WI38 (cell line): ENCODE measurements at regions not wholly inside any gene's neighbourhood (a gene's known extent, or its start where the extent isn't known, plus 50 kb on each side); places are given as distances from the start of the nearest gene placed in this dataset.

ENCODE experiments used
- H3K4me3 ChIP-seq: 2 replicates; pipeline ENCODE4 v1.5.1; 2011; ENCODE audit warnings: low read depth, mild to moderate bottlenecking, control low read depth, low read length
- TF ChIP-seq, protein P1 (sequence below): IDR thresholded peaks from 2 replicates; pipeline ENCODE4 v1.5.1; 2012; ENCODE audit warnings: low read depth, mild to moderate bottlenecking, control low read depth, low read length

DNA sequence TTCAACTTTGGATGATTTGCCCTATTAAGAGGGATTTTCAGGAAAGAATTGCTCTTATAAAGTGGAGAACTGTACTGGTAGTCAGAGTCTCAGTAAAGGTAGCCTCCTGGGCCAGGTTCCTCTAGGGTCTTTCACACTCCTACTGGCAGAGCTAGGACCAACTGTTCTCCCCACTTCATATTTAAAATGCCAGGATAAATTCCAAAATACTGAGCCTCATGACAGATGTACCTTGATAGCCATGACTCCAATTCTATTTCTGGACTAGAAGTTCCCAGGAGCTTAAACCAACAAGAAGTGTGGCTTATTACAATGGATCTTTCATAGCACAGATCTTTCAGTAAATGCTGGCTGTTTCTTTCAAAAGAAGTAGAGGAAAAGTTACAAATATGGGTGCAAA lies 126.5 kb downstream of the C12orf75 start:
- TF ChIP-seq, protein P1, sequence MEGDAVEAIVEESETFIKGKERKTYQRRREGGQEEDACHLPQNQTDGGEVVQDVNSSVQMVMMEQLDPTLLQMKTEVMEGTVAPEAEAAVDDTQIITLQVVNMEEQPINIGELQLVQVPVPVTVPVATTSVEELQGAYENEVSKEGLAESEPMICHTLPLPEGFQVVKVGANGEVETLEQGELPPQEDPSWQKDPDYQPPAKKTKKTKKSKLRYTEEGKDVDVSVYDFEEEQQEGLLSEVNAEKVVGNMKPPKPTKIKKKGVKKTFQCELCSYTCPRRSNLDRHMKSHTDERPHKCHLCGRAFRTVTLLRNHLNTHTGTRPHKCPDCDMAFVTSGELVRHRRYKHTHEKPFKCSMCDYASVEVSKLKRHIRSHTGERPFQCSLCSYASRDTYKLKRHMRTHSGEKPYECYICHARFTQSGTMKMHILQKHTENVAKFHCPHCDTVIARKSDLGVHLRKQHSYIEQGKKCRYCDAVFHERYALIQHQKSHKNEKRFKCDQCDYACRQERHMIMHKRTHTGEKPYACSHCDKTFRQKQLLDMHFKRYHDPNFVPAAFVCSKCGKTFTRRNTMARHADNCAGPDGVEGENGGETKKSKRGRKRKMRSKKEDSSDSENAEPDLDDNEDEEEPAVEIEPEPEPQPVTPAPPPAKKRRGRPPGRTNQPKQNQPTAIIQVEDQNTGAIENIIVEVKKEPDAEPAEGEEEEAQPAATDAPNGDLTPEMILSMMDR = no peak
- H3K4me3 ChIP-seq = no peak overlapping the region

DNA sequence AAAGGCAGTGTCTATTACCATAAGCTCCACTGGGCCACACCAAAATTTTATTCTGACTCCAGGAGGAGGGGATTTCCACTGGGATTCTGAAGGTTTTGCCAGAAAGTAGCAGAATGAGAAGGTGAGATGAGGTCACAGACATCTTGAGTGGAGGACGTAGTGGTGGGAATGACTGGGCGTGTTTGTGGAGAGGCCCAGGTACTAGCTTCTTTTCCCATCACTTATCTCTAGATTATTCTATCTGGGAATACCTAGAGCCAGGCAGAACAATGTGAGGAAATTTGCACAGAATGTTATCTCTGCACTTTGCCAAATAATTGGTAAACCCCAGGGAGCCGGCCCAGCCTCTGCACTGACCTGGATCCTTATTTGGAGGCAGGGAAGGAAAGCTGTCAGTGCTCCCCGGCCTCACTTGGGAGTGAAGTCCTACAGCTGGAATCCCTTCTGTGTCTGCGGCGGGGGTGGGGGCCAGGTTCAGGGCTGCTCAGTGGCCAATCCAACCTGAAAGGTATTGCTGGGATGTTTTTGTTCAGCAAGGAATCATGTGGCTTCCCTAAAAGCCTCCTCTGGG lies 129.4 kb downstream of the C12orf75 start:
- H3K4me3 ChIP-seq = no peak overlapping the region
- TF ChIP-seq, protein P1 = no peak

DNA sequence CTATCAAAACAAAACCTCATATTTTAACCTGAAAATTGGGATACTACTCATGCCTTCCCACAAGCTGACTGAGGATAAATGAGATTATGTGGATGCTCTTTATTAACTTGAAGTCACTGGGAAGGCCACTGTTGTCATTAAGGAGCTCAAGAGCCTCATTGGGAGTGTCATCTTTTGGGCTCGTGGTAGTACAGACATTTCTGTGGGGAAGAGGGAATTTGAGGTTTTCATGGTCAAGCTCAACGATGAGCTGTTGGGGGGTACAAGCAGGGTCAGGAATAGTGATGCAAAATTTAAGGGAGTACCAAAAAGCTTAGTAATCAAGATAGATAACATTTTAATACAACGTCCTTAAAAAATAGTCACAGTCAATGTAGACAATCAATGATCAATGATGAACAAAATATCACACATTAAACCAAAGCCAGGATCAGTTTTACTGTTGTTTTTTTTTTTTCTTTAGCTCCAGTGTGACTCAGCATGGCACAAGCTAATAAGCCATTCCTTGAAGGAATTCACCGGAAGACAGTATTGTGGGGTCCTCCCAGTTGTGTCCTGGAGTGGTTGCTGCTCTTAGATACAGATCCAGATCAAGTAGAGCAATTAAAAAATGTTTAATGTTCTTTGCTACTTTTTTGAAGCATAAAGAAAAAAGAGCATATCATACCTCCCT lies 130.9 kb downstream of the C12orf75 start:
- TF ChIP-seq, protein P1 = no peak
- no peak overlapping the region for H3K4me3 ChIP-seq

DNA sequence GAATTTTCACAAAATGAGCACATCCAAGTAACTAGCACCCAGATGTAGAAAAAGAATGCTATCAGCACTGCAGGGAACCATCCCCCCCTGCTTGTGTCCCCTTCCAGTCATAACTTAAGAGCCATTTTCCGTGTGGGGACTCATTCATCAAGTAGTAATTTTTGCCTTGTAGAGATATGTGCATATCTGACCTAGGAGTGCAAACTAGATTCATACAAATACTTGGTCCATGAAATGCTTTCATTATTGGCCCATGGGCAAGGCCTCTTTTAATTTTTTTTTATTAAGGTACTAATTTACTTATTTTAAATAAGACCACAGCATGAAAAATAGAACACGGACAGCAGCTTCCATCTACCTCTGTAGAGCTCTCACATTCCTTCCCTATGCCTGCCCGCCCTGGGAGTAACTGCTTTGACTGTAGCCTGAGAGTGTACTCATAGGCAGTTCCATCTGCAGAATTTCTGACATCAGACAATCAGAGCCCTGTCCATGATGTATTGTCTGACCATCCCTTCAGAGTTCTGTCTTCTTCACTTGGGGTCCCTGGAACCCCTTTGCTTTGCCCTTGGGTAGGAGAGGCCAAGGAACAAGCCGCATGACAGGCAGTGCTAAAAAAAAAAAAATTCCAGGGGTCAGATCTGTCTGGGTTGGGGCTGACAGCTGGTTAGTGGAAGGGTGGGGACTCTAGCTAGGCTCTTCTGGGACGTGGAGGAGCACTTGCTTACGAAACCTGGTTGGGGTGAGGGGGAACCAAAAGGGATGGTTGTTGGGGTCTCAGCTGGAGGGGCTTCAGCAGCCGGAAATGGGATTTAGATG lies 131.7 kb downstream of the C12orf75 start:
- no peak overlapping the region for H3K4me3 ChIP-seq
- TF ChIP-seq, protein P1 = no peak

DNA sequence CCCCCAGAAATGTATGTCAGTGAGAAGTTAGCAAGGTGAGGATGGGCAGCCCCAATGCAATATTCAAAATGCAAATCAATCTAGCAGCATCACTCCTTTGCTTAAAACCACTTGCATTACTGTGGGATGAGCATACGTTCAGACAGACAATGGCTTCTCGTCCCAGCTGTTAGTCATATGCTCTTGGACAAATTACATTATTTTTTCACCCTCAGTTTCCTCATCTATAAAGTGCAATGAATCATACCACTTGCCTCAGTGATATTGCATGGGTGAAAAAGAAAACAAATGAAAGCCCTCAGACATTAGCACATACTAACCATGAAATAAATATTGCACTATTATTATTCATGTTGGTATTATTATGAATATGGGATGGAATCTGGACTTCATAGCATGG lies 132.3 kb downstream of the C12orf75 start:
- no peak overlapping the region for H3K4me3 ChIP-seq
- TF ChIP-seq, protein P1 = no peak

DNA sequence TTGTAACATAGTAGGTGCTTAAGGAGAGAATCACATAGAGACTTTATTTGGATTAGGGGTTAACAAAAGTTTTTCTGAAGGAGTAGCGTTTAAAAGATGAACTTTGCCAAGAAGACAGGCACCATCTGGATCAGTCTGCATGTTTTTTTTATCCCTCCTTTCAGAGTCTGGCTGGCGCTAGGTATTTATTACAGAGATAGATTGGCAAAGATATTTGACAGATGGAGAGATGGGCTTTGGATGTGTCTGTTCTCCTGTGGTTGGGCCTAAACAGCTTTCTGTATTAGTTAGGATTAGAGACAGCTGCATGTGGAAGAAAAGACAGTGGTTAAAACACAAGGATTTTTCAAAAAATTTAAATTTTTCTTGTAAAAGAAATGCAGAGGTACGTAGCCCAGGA lies 133.9 kb downstream of the C12orf75 start:
- no peak overlapping the region for H3K4me3 ChIP-seq
- TF ChIP-seq, protein P1 = no peak
